ENCODE measurements at regions not wholly inside any gene's neighbourhood (a gene's known extent, or its start where the extent isn't known, plus 50 kb on each side); places are given as distances from the start of the nearest gene placed in this dataset.

DNA sequence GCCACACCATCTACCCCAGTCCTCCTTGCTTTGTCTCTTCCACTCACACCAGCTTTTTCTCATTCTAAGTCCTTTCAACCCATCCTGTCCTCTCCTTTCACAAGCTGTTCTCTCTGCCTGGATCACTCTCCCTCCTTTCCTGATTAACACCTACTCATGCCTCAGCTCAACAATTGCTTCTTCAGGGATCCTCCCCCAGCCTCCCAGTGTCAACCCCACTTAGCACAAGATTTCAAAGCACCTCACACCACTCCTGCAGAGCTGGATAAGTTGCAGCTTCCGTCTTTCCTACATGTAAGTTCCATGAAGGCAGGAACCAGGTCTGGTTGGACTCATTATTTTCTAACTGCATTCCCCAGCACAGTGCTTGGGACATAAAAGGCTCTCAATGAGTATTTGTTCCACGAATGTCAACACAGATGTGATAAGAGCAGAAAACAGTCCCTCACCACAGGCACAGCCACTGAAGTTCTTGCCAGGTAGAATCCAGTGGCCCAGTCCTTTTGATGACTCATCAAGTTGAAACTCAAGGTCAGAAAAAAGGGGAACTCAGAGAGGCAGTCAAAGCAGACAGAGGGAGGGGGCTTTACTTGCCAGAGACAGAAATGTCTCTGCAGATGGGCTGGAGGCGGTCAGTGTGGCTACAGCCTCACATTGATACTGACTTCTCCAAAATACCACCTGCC lies 193.4 kb upstream of the PRDM1 start:
- TF ChIP-seq CTCF (IDR thresholded peaks at IDR 0.05) (no peak), POLR2A (IDR thresholded peaks at IDR 0.05) (no peak)

All from thyroid gland (tissue), 4 donors.